Stimulated activated CD8-positive, alpha-beta memory T cell treated with anti-CD3 and anti-CD28 coated beads, Interleukin-15, amount 100 ng/mL, for 1 hour (primary cell): ENCODE measurements at regions not wholly inside any gene's neighbourhood (a gene's known extent, or its start where the extent isn't known, plus 50 kb on each side); places are given as distances from the start of the nearest gene placed in this dataset.
"Not testable (repeated sequence)": the region's sequence is repeated elsewhere in the genome, so short reads cannot be mapped to it uniquely, and the experiment has no call there.

Source experiments
- DNase-seq: peaks from one replicate; pipeline ENCODE4 v3.0.0-alpha.2; 2020; ENCODE audit warnings: low read depth

GRCh38 chr3:152195206-152195605 lies 73.5 kb upstream of the MBNL1 start:
- DNase-seq: no peak

GRCh38 chr3:152196782-152197181 lies 71.9 kb upstream of the MBNL1 start:
- no peak for DNase-seq

- DNase-seq: no peak
These were observed 71.3 kb upstream of the MBNL1 start for GRCh38 chr3:152197451-152197850.

GRCh38 chr3:152197937-152198336 lies 70.8 kb upstream of the MBNL1 start:
- DNase-seq: no peak

GRCh38 chr3:152198665-152199064 lies 70.1 kb upstream of the MBNL1 start:
- no peak for DNase-seq

- no peak for DNase-seq
These were observed 69.5 kb upstream of the MBNL1 start for GRCh38 chr3:152199102-152199840.

GRCh38 chr3:152200476-152201420 lies 68.0 kb upstream of the MBNL1 start:
- DNase-seq: no peak

GRCh38 chr3:152202976-152203626 lies 65.6 kb upstream of the MBNL1 start:
- DNase-seq: no peak

- DNase-seq: no peak
These were observed 65.1 kb upstream of the MBNL1 start for GRCh38 chr3:152203652-152204051.

GRCh38 chr3:152204218-152204617 lies 64.5 kb upstream of the MBNL1 start:
- no peak for DNase-seq

GRCh38 chr3:152205097-152205593 lies 63.6 kb upstream of the MBNL1 start:
- no peak for DNase-seq

GRCh38 chr3:152206243-152206760 lies 62.4 kb upstream of the MBNL1 start:
- DNase-seq: no peak

GRCh38 chr3:152208439-152208838 lies 60.3 kb upstream of the MBNL1 start:
- no peak for DNase-seq

- no peak for DNase-seq
These were observed 59.7 kb upstream of the MBNL1 start for GRCh38 chr3:152209060-152209459.

- DNase-seq: no peak
These were observed 59.0 kb upstream of the MBNL1 start for GRCh38 chr3:152209776-152210175.

GRCh38 chr3:152210697-152211096 lies 58.0 kb upstream of the MBNL1 start:
- no peak for DNase-seq

GRCh38 chr3:152211655-152212054 lies 57.1 kb upstream of the MBNL1 start:
- DNase-seq: no peak

GRCh38 chr3:152213203-152213602 lies 55.5 kb upstream of the MBNL1 start:
- DNase-seq: no peak

GRCh38 chr3:152213938-152214337 lies 54.8 kb upstream of the MBNL1 start:
- DNase-seq: no peak

- not testable (repeated sequence) for DNase-seq
These were observed 51.5 kb upstream of the MBNL1 start for GRCh38 chr3:152216960-152217865.

GRCh38 chr3:152218602-152219001 lies 50.1 kb upstream of the MBNL1 start:
- no peak for DNase-seq
